GM19351 (cell line): ENCODE measurements at regions not wholly inside any gene's neighbourhood (a gene's known extent, or its start where the extent isn't known, plus 50 kb on each side); places are given as distances from the start of the nearest gene placed in this dataset.

ENCODE experiments used
- ATAC-seq: cut with Tn5 transposase; IDR thresholded peaks from one replicate; pipeline ENCODE4 v1.9.1; 2021; ENCODE audit warnings: mild to moderate bottlenecking, moderate library complexity; ENCODE audit not compliant: unreplicated experiment

DNA sequence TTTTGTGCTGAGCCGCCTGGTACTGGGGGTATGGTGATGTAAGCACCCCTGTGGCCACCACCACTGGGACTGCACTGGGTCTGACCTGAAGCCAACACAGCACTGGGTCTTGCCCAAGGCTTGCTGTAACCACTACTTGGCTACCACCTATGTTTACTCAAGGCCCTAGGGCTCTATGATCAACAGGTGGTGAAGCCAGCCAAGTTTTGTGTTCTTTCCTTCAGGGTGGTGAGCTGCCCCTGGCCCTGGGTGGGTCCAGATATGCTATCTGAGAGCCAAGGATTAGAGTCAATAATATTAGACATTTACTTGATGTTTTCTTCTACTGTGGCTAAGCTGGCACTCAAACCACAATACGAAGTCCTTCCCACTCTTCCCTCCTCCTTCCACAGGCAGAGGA, 55.1 kb upstream of the PAGE4 start:
- no peak for ATAC-seq

DNA sequence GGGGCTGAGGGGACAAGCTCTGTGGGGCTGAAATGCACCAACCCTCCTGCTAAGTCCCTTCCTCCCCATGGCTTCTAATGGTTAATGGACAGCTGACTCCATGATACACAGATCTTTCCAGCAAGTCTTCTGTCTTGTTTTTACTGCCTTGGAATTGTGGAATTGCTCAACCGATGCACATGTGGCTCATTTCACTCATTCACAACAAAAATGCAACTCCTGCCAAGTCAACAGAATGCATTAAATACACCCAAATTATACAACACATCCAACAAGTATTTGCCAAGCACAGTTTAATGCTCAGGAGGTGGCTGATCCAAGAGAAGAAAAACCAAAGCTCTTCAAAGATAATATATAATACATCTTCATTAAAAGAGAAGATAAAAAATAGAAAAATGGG, 61.9 kb upstream of the PAGE4 start:
- no peak for ATAC-seq

DNA sequence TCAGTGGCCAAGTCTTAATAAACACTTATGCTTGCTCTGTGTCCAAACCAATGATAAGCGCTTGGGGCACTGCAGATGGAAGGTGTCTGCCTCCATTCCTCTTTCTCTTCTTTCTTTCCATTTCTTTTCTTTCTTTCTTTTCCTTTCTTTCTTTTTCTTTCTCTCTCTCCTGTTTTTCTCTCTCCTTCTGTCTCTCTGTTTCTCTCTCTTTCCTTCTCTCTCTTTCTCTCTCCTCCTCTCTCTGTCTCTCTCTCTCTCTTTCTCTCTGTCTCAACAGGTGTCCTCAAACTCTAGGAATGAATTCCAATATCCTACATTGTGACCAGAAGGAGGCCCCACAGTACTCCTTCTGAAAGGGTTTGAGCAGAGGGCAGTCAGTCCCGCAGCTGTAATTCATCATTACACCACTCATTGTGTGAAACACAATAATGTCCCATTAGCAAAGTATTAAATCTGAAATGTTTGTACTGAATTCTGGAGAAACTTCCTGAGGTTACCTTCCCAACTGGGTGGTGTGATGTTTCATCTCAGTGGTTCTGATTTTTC, 66.5 kb upstream of the PAGE1 start:
- ATAC-seq: no peak

DNA sequence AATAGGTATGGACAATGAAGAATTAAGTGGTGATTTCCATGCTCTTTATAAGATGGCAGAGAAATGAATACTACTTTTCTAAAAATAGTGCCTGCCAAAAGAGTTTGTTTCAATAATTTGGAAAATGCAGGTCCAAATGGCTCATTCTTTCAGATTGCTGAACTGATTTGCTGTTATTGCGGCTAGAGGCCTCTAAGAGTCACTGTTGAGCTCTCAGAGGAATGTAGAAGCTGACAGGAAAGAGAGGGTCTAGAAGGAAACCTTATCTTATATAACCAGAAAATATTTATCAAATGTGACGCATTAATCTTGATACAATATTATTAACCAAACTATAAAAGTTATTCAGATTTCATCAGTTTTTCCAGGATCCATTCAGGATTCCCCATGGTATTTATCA, 65.7 kb upstream of the PAGE1 start:
- peak; percentile 64 for ATAC-seq

DNA sequence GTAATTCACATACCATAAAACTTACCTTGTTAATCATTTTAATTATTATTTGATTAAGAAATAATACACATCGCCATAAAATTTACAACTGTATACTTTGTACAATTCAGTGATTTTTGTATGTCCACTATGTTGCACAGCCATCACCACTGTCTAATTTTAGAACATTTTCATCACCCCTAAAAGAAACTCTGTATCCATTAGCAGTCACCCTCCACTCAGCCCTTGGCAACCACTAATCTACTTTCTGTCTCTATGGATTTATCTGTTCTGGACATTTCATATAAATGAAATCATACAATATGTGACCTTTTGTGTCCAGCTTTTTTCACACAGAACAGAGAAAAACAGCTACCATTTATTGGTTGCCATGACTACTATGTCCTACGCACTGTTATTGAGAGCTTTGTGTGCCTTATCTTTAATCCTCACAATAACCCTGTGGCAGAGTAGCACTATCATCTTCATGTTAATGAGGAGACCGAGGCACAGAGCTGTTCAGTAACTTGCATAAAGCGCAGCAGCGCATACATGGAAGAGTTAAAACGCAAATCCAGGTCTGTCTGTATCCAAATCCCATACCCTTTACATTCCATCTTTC, 64.6 kb upstream of the PAGE1 start:
- no peak for ATAC-seq

DNA sequence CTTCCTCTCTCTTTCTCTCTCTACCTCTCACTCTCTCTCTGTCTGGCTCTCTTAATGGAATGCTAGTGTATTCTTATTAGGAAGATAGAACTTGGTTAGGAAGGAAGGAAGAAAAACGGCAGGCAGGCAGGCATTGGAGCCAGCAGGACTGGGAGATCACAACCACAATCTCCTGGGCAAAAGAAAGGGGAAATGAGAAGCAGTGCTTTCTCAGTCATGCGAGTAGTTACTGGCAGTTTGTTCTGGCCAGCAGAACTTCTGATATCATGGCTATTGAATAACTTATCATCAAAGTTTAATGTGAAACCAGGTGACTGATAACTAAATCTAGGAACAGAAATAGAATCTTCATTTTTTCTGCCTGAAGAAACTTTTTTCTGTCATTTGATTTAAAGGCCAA, 60.9 kb upstream of the PAGE1 start:
- ATAC-seq: no peak

DNA sequence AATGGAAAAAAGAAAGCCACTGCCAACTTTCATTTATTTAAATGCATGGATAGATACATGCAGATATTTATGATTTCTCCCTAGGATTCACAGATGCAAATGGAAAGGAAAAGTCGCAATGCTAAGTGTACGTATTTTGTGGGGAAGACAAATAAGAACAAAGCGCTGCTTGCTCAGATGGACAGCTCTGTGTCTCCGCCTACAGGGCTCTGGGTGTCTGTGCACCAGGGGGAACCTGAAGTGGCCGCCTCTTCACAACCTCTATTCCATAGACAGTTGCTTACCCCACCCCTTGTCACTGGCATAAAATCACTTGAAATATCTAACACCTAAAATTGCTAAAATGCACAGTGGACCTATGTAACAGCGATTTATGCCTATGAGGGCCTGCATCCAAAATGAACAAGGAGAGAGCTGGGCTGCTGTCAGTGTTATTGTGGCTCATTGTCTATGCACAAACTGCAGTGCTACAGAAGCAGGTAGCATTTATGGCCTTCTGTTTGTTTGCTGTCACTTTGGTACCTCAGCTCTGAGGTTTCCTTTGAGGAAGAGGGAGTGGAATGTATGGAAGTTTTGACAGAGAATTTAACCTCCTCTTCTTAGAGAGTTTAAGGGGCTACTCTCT, 58.6 kb upstream of the PAGE1 start:
- peak; percentile 79 for ATAC-seq

DNA sequence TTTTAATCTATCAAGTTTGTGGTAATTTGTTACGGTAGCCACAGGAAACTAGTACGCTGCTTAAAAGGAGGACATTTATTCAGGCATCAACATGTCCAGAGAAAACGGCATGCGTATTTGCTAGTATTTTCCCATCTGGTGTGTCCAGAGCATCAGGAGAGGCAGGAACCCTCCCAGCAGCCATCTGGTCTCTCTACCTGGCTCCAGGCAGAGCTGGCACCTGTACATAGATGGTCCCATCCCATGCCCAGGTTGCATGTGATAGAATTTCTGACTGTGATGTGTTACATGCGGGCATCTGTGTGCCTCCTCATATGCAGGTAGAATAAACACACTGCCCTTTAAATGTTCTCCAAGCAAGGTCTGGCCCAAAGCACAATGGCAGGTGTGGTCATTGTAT, 57.9 kb upstream of the PAGE1 start:
- ATAC-seq: no peak

DNA sequence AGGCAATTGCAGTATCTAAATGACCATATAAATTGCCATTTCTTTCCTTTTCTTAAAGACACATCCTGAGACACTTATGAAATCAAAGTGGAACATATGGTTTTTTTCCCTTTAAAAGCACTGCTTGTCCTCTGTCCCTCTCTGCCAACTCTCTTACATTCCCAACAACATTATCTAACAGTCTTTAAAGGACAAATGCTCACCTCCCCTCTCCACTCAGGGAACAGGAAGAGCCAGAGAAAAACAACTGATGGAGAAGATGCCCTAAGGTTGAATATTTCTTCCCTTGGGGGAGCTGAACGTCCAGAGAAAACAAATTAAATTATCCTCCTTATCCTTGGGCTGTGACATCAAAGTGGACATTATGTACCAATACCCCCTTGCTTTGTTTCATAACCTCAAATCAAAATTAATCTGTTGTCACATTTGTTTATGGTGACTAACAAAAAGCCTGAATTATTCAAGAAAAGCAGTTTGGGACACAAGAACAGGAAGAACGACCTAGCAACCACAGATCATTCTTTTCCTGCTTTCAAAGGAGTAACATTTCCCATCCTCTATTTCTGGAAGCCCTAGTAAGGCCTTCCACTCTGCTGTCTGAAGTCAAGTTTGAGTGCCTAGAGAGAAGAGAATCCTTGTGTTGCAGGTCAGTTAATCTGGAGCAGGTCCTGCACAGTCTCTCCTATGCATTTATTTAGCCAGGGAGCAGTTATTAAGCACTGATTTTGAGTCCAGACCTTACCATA, 52.6 kb upstream of the PAGE1 start:
- ATAC-seq: no peak

DNA sequence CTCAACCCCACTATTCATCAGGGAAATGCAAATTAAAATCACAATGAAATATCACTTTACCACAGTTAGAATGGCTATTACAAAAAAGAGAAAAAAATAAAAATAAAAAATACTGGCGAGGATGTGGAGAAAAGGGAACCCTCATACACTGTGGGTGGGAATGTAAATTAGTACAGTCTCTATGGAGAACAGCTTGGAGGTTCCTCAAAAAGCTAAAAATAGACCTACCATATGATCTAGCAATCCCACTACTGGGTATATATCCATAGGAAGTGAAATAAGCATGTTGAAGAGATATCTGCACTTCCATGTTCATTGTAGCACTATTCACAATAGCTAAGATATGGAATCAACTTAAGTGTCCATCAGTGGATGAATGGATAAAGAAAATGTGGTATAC, 50.5 kb upstream of the PAGE1 start:
- no peak for ATAC-seq
